GM18499 (cell line): ENCODE measurements at regions not wholly inside any gene's neighbourhood (a gene's known extent, or its start where the extent isn't known, plus 50 kb on each side); places are given as distances from the start of the nearest gene placed in this dataset.
"Not testable (repeated sequence)": the region's sequence is repeated elsewhere in the genome, so short reads cannot be mapped to it uniquely, and the experiment has no call there.

Experiments
- ATAC-seq: cut with Tn5 transposase; IDR thresholded peaks from one replicate; pipeline ENCODE4 v1.9.1; 2021; ENCODE audit warnings: moderate number of reproducible peaks; ENCODE audit not compliant: insufficient read depth, unreplicated experiment

- ATAC-seq = no peak
Observed at GRCh38 chr6:167227984-167228383, 63.1 kb upstream of the UNC93A start.

GRCh38 chr6:167229586-167229985 is 61.5 kb upstream of the UNC93A start:
- no peak for ATAC-seq

DNA sequence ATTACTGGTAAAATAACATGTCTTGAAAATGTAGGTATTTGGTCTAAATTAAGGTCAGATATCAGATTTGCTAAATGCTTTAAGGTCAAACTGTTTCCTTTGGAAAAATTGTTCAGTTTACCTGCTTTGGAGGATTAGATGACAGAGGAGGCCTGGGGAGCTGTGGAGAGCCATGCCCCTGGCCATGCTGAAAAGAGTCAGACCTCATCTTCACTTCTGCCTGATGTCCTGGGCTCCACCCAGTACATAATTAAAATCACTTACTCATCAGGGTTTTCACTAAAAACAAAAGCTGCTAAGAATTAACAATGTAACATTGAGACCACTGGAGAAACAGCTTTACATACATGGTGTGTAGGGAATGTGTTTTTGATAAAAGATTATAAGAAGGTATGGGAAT is 60.8 kb upstream of the UNC93A start:
- no peak for ATAC-seq

GRCh38 chr6:167232356-167232755 is 58.8 kb upstream of the UNC93A start:
- ATAC-seq = no peak

DNA sequence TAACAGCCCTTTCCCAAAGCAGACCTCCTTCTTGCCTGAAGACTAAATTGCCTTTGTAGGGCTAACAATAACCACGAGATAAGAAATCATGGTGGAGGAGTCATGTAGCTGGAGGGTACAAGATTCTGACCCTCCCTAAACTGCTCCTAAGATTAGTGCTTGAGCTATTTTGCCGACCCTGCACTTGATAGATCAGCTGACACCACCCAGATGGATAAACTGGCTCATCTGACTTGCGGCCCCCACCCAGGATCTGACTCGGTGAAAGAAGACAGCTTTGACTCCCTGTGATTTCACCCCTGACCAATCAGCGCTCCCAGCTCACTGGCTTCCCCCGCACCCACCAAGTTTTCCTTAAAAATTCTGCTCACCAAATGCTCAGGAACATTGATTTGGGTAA is 57.6 kb upstream of the UNC93A start:
- ATAC-seq = no peak

GRCh38 chr6:167234576-167234975 is 56.5 kb upstream of the UNC93A start:
- ATAC-seq = not testable (repeated sequence)

DNA sequence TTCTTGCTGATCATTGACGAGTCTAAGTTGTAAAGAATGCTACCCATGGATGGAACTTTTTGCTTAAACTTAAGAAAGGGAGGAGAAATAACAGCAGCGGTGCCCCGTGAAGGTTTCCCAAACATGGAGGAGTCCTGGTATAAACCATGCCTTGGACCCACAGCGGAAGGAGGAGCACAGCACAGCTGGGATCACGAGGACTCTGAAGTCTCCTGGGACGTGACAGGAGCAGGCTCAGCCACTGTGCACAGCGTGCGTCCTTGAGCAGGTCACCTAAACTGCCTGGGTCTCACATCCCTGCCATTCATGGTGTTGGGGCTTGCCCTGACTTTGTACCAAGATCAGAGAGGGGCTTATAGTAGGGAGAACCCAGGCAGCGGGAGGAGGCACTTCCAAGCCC is 56.1 kb upstream of the UNC93A start:
- no peak for ATAC-seq

DNA sequence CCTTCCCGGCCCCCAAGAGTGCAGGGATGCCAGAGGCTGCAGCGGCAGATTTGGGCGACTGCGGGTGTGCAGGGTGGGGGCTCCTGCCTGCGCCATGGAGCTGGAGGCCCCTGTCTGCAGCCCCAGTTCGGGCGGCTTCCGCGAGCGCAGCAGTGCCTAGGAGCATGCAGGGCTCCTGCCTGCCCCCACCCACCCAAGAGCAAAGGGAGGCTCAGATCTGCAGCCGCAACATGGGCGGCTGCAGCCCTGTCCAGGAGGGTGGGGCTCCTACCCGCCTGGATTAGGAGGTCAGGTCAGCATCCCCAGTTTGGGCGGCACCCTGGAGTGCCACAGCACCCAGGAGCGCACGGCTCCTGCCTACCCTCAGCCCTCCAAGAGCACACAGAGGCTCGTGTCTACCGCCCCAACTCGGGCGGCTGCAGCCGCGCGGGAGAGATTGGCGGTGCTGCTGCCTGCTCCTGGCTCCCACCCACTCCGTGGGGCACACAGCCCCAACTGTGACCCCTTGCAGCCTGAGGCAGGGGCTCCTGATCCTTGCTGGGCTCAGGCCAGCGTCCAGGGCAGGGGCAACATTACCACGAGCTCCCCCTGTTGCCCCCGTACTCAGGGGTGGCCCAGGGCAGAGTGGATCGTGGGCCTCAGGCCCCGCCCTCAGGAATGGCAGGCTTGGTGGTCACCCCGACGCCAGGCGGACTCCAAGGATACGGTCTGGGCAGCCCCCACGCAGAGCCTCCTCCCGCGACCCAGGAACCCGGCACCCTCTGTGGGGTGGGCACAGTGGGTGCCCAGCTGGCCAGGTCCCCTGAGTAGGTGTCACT is 55.5 kb upstream of the UNC93A start:
- no peak for ATAC-seq

DNA sequence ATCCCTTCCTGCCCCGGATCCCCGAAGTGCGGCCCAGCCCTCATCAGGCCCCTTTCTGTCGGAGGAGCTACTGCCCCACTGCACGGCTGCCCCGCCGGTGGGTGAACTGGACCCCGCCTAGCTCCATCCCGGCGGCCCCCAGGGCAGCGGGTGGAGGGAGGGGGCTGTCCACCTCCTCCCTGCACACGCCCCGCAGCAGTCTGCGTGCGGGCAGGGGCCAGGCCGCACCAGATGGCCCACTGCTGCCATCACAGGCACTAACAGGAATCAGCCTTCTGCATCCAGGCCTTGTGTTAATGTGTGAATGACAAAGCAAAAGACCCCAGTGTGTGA is 54.9 kb upstream of the UNC93A start:
- ATAC-seq = no peak

GRCh38 chr6:167237438-167238145 is 53.5 kb upstream of the UNC93A start:
- no peak for ATAC-seq

DNA sequence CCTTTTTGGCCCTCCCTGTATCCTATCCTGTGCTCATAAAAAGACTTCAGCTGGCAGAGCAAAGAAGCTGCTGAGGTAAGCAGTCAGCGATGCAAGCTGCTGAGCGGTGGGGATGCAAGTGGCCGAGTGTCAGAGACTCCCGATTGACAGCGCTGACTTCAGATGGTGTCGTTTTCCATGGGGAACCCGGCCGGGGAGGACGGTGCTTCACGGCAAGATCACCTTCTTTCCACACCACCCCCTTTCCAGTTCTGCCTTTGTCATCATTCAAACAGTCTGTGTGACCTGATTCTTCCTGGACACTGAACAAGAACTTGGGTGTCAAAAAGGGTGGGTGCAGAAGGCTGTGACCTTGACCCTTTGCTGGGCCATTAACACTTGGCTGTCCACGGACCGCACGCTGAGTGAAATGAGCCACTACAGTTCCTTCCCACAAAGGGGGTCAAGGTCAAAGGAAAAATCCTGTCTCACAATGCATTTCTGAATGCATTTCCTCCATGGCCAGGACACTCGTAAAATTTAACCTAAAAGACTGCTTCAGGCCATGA is 52.9 kb upstream of the UNC93A start:
- ATAC-seq = no peak

GRCh38 chr6:167238694-167239467 is 52.2 kb upstream of the UNC93A start:
- ATAC-seq = no peak

DNA sequence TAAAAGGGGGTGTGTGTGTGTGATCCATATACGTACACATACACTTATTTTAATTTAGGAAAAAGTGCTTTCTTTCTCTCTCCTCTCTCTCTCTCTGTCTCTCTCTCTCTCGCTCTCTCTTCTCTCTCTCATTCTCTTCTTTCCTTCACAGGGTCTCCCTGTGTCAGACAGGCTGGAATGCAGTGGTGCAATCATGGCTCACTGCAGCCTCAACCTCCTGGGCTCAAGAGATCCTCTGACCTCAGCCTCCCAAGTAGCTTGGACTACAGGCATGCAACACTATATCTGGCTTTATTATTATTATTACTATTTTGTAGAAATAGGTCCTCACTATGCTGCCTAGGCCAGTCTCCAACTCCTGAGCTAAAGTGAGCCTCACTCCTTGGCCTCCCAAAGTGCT is 51.6 kb upstream of the UNC93A start:
- not testable (repeated sequence) for ATAC-seq

- ATAC-seq = no peak
Observed at GRCh38 chr6:167240034-167240541, 51.0 kb upstream of the UNC93A start.
